Glutamatergic neuron (in vitro differentiated cells): ENCODE measurements at regions not wholly inside any gene's neighbourhood (a gene's known extent, or its start where the extent isn't known, plus 50 kb on each side); places are given as distances from the start of the nearest gene placed in this dataset.
"Not testable (repeated sequence)": the region's sequence is repeated elsewhere in the genome, so short reads cannot be mapped to it uniquely, and the experiment has no call there.

ENCODE experiments used
- DNase-seq: peaks from one replicate; pipeline ENCODE4 v3.0.0; 2022
- H3K27ac Mint-ChIP-seq: one replicate; pipeline ENCODE4 v1.8.0; 2020; ENCODE audit warnings: mild to moderate bottlenecking, mixed read lengths, inconsistent platforms; ENCODE audit not compliant: unreplicated experiment
- H3K27me3 Mint-ChIP-seq: one replicate; pipeline ENCODE4 v1.8.0; 2020; ENCODE audit warnings: mild to moderate bottlenecking, moderate library complexity, mixed read lengths, inconsistent platforms; ENCODE audit not compliant: unreplicated experiment
- H3K36me3 Mint-ChIP-seq: one replicate; pipeline ENCODE4 v1.8.0; 2020; ENCODE audit warnings: mild to moderate bottlenecking, mixed read lengths, inconsistent platforms; ENCODE audit not compliant: unreplicated experiment
- H3K4me1 Mint-ChIP-seq: one replicate; pipeline ENCODE4 v1.8.0; 2020; ENCODE audit warnings: mild to moderate bottlenecking, low read depth, mixed read lengths, inconsistent platforms; ENCODE audit not compliant: unreplicated experiment
- H3K4me3 Mint-ChIP-seq: one replicate; pipeline ENCODE4 v1.8.0; 2020; ENCODE audit warnings: mild to moderate bottlenecking, mixed read lengths, inconsistent platforms; ENCODE audit not compliant: unreplicated experiment
- H3K9me3 Mint-ChIP-seq: one replicate; pipeline ENCODE4 v1.8.0; 2020; ENCODE audit warnings: mild to moderate bottlenecking, moderate library complexity, mixed read lengths, inconsistent platforms; ENCODE audit not compliant: unreplicated experiment
- TF ChIP-seq, protein P1 (sequence below): fragments of 200-600 bp; sonication (generic); IDR thresholded peaks from one replicate; pipeline ENCODE4 v1.5.0; 2021; ENCODE audit not compliant: partially characterized antibody, unreplicated experiment

DNA sequence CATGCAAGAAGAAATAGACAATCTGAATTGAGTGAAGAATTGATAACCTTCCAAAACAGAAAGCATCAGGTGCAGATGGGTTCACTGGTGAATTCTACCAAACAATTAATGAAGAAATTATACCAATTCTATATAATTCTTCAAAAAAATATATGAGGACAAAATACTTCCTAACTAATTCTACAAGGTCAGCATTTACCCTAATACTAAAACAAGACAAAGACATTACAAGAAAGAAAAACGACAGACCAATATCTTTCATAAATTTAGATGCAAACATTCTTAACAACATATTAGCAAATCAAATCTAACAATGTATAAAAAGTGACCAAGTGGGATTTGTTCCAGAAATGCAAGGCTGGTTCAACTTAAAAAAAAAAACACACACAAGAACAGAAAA lies 183.9 kb downstream of the BARX1 start:
- TF ChIP-seq, protein P1, sequence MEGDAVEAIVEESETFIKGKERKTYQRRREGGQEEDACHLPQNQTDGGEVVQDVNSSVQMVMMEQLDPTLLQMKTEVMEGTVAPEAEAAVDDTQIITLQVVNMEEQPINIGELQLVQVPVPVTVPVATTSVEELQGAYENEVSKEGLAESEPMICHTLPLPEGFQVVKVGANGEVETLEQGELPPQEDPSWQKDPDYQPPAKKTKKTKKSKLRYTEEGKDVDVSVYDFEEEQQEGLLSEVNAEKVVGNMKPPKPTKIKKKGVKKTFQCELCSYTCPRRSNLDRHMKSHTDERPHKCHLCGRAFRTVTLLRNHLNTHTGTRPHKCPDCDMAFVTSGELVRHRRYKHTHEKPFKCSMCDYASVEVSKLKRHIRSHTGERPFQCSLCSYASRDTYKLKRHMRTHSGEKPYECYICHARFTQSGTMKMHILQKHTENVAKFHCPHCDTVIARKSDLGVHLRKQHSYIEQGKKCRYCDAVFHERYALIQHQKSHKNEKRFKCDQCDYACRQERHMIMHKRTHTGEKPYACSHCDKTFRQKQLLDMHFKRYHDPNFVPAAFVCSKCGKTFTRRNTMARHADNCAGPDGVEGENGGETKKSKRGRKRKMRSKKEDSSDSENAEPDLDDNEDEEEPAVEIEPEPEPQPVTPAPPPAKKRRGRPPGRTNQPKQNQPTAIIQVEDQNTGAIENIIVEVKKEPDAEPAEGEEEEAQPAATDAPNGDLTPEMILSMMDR: no peak
- Mint-ChIP-seq H3K4me1 (no peaks in the 10 kb centered on the region), H3K4me3 (no peak overlapping the region), H3K27ac (no peak overlapping the region), H3K36me3 (no peaks in the 10 kb centered on the region), H3K27me3 (no peaks in the 10 kb centered on the region), H3K9me3 (no peaks in the 10 kb centered on the region)
- DNase-seq: no peak

DNA sequence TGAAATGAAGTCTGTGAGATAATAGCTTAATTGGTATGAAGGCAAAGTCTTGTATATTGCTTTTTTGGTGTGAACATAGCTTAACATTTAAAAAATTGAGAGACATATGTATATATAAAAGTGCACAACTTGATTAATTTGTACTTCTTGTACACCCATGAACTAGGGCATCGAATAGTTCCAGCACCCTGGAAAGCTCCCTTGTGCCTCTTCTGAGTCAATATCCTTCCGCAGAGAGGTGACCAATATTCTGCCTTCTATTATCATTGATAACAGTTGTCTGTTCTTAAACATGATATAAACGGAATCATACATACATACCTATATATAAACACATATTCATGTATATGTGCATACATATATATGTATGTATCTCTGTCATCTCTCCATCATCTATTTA lies 185.4 kb downstream of the PHF2 start:
- Mint-ChIP-seq H3K27ac (no peak overlapping the region), H3K9me3 (peaks cover 8% of the 10 kb centered on the region), H3K27me3 (no peaks in the 10 kb centered on the region), H3K4me1 (no peaks in the 10 kb centered on the region), H3K36me3 (peaks cover 8% of the 10 kb centered on the region), H3K4me3 (no peak overlapping the region)
- TF ChIP-seq, protein P1: no peak
- DNase-seq: no peak

DNA sequence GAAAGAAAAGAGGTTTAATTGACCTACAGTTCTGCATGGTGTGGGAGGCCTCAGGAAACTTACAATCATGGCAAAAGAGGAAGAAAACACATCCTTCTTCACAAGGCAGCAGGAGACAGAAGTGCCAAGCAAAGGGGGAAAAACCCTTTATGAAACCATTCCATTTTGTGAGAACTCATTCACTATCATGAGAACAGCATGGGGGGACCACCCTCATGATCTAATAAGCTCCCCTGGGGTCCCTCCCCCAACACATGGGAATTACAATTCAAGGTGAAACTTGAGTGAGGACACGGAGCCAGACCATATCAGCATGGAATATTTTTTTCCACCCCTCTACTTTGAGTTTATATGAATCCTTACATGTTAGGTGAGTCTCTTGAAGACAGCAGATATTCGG lies 173.7 kb downstream of the PHF2 start:
- peaks cover 54% of the 10 kb centered on the region for H3K36me3 Mint-ChIP-seq
- no peak overlapping the region for H3K27ac Mint-ChIP-seq
- H3K4me3 Mint-ChIP-seq: no peak overlapping the region
- no peak for DNase-seq
- peaks cover 20% of the 10 kb centered on the region for H3K9me3 Mint-ChIP-seq
- H3K4me1 Mint-ChIP-seq: no peaks in the 10 kb centered on the region
- no peaks in the 10 kb centered on the region for H3K27me3 Mint-ChIP-seq
- TF ChIP-seq, protein P1: no peak

DNA sequence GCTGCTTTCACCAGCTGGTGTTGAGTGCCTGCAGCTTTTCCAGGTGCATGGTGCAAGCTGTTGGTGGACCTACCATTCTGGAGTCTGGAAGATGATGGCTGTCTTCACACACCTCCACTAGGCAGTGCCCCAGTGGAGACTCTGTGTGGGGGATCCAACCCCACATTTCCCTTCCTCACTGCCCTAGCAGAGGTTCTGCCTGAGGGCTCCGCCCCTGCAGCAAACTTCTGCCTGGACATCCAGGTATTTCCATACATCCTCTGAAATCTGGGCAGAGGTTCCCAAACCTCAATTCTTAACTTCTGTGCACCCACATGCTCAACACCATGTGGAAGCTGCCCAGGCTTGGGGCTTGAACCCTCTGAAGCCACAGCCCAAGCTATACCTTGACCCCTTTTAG lies 172.4 kb downstream of the PHF2 start:
- Mint-ChIP-seq H3K36me3 (peaks cover 50% of the 10 kb centered on the region), H3K9me3 (peaks cover 19% of the 10 kb centered on the region)
- not testable (repeated sequence) for H3K27me3 Mint-ChIP-seq, H3K27ac Mint-ChIP-seq, DNase-seq, H3K4me1 Mint-ChIP-seq, H3K4me3 Mint-ChIP-seq

DNA sequence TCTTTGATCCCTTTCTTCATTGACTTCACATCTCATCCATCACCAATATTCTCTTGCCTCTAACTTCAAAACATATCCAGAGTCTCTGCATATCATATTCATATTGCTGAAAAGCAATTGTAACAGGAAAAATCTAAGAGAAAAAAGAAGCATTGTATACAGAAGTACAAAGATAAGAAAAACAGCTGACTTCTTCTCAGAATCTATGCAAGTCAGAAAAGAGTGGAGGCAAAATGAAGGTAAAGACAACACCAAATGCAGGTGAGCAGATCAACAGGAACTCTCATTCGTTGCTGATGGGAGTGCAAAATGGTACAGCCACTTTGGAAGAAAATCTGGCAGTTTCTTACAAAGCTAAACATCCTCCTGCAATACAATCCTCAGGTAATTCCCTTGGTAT lies 155.6 kb downstream of the PHF2 start:
- H3K4me3 Mint-ChIP-seq: no peak overlapping the region
- H3K9me3 Mint-ChIP-seq: peaks cover 6% of the 10 kb centered on the region
- no peak overlapping the region for H3K27ac Mint-ChIP-seq
- TF ChIP-seq, protein P1: no peak
- no peak for DNase-seq
- peaks cover 24% of the 10 kb centered on the region for H3K36me3 Mint-ChIP-seq
- no peaks in the 10 kb centered on the region for H3K4me1 Mint-ChIP-seq
- H3K27me3 Mint-ChIP-seq: peaks cover 1% of the 10 kb centered on the region

DNA sequence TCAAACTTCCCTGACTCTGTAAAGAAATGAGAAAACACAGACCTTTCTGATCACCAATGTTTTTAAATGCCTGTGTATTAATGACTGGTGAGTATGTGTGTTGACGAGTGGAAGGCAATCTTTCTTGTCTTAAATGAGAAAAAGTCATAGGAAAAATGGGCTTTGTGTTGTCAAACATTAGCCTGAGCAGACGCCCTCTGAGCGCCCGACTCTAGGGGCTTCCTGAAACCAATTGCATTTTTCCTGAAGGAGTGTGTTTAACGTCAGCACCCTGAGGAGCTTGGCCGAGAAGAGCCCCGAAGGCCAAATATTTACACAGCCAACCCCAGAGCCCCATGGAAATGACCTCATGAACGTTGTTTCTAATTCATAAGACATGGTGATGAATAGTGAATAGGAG lies 154.3 kb downstream of the PHF2 start:
- H3K9me3 Mint-ChIP-seq: peaks cover 6% of the 10 kb centered on the region
- TF ChIP-seq, protein P1: no peak
- H3K4me1 Mint-ChIP-seq: no peaks in the 10 kb centered on the region
- H3K27me3 Mint-ChIP-seq: peaks cover 1% of the 10 kb centered on the region
- H3K36me3 Mint-ChIP-seq: peaks cover 24% of the 10 kb centered on the region
- no peak overlapping the region for H3K4me3 Mint-ChIP-seq
- DNase-seq: no peak
- H3K27ac Mint-ChIP-seq: no peak overlapping the region
